Osteoblast (primary cell): ENCODE measurements at regions not wholly inside any gene's neighbourhood (a gene's known extent, or its start where the extent isn't known, plus 50 kb on each side); places are given as distances from the start of the nearest gene placed in this dataset.

Experiments used
- DNase-seq: peaks from one replicate; pipeline ENCODE4 v3.0.0; 2011; ENCODE audit warnings: low spot score, mixed read lengths; ENCODE audit not compliant: insufficient read length; ENCODE audit errors: missing footprints
- H2AFZ ChIP-seq: 2 replicates; pipeline ENCODE4 v1.6.0; 2011; ENCODE audit warnings: mild to moderate bottlenecking, low read length
- H3K27ac ChIP-seq: 2 replicates; pipeline ENCODE4 v1.5.1; 2011; ENCODE audit warnings: mild to moderate bottlenecking, low read depth, low read length, moderate library complexity
- H3K27me3 ChIP-seq: 2 replicates; pipeline ENCODE4 v1.6.0; 2012; ENCODE audit warnings: mild to moderate bottlenecking, control low read depth, inconsistent platforms, low read length, moderate library complexity; ENCODE audit not compliant: insufficient read depth
- H3K36me3 ChIP-seq: 2 replicates; pipeline ENCODE4 v1.5.1; 2011; ENCODE audit warnings: mild to moderate bottlenecking, low read length, control low read depth, moderate library complexity; ENCODE audit not compliant: insufficient read depth
- H3K4me1 ChIP-seq: 2 replicates; pipeline ENCODE4 v1.5.1; 2011; ENCODE audit warnings: mild to moderate bottlenecking, low read length, control low read depth, moderate library complexity; ENCODE audit not compliant: insufficient read depth
- H3K4me2 ChIP-seq: 2 replicates; pipeline ENCODE4 v1.6.0; 2011; ENCODE audit warnings: mild to moderate bottlenecking, low read length; ENCODE audit not compliant: insufficient read depth
- H3K4me3 ChIP-seq: fragments of 200-600 bp; sonication (generic); 3 replicates; pipeline ENCODE4 v1.5.1; 2012; ENCODE audit warnings: mild to moderate bottlenecking, low read length, inconsistent platforms; ENCODE audit not compliant: insufficient read depth
- H3K79me2 ChIP-seq: 2 replicates; pipeline ENCODE4 v1.6.0; 2012; ENCODE audit warnings: mild to moderate bottlenecking, low read length, control low read depth, inconsistent platforms; ENCODE audit not compliant: insufficient read depth
- H3K9me3 ChIP-seq: 2 replicates; pipeline ENCODE4 v1.5.1; 2011; ENCODE audit warnings: low read depth, low read length, control low read depth
- H4K20me1 ChIP-seq: 2 replicates; pipeline ENCODE4 v1.6.0; 2012; ENCODE audit warnings: mild to moderate bottlenecking, low read length, control low read depth; ENCODE audit not compliant: insufficient read depth
- TF ChIP-seq, protein P1 (sequence below): IDR thresholded peaks from 2 replicates; pipeline ENCODE4 v1.5.1; 2011; ENCODE audit warnings: mild to moderate bottlenecking, low read depth, low read length, moderate library complexity; ENCODE audit errors: extremely low read depth

DNA sequence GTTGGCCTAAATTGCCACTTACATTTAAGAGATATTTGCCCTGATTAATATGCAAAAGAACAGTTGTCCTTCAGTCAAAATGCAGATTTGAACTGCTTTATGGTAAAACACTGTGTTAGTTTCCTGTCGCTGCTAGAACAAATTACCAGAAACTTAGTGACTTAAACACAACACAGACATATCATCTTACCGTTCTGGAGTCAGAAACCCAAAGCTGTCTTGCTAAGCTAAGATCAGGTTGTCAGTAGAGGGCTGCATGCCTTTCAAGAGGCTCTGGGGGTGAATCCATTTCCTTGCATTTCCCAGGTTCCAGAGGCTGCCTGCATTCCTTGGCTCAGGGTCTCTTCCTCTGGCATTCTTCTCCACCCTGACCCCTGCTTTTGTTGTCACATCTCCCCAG is 149.5 kb downstream of the FAM161A start:
- H3K9me3 ChIP-seq, result no peaks in the 10 kb centered on the region
- TF ChIP-seq, protein P1, sequence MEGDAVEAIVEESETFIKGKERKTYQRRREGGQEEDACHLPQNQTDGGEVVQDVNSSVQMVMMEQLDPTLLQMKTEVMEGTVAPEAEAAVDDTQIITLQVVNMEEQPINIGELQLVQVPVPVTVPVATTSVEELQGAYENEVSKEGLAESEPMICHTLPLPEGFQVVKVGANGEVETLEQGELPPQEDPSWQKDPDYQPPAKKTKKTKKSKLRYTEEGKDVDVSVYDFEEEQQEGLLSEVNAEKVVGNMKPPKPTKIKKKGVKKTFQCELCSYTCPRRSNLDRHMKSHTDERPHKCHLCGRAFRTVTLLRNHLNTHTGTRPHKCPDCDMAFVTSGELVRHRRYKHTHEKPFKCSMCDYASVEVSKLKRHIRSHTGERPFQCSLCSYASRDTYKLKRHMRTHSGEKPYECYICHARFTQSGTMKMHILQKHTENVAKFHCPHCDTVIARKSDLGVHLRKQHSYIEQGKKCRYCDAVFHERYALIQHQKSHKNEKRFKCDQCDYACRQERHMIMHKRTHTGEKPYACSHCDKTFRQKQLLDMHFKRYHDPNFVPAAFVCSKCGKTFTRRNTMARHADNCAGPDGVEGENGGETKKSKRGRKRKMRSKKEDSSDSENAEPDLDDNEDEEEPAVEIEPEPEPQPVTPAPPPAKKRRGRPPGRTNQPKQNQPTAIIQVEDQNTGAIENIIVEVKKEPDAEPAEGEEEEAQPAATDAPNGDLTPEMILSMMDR, result no peak
- H3K27me3 ChIP-seq, result no peaks in the 10 kb centered on the region
- no peak overlapping the region for H3K27ac ChIP-seq
- H3K4me3 ChIP-seq, result no peak overlapping the region
- no peaks in the 10 kb centered on the region for H3K36me3 ChIP-seq
- no peaks in the 10 kb centered on the region for H4K20me1 ChIP-seq
- no peaks in the 10 kb centered on the region for H3K79me2 ChIP-seq
- no peak for DNase-seq
- no peak overlapping the region for H3K4me2 ChIP-seq
- no peak overlapping the region for H2AFZ ChIP-seq
- H3K4me1 ChIP-seq, result peaks cover 4% of the 10 kb centered on the region

DNA sequence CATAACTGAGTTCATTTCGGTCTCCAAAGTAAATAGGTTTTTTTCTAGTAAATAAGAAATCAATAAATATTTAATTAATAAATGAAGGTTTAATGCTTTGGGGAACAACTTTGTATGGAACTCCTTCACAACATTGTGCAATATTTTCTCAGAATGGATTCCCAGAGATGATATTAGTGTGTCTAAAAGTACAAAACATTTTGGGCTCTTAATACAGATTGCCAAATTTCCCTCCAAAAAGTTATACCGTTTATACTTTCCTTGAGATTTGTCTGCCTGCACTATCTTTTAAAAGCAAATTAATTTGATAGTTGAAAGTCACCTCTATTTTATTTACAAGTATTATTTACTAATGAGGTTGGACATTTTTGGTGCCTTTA is 151.8 kb downstream of the FAM161A start:
- no peaks in the 10 kb centered on the region for H3K36me3 ChIP-seq
- H3K27ac ChIP-seq, result no peak overlapping the region
- H3K4me3 ChIP-seq, result no peak overlapping the region
- DNase-seq, result no peak
- H4K20me1 ChIP-seq, result no peaks in the 10 kb centered on the region
- H3K79me2 ChIP-seq, result no peaks in the 10 kb centered on the region
- TF ChIP-seq, protein P1, result no peak
- no peak overlapping the region for H2AFZ ChIP-seq
- no peaks in the 10 kb centered on the region for H3K4me1 ChIP-seq
- H3K4me2 ChIP-seq, result no peak overlapping the region
- no peaks in the 10 kb centered on the region for H3K9me3 ChIP-seq
- no peaks in the 10 kb centered on the region for H3K27me3 ChIP-seq

DNA sequence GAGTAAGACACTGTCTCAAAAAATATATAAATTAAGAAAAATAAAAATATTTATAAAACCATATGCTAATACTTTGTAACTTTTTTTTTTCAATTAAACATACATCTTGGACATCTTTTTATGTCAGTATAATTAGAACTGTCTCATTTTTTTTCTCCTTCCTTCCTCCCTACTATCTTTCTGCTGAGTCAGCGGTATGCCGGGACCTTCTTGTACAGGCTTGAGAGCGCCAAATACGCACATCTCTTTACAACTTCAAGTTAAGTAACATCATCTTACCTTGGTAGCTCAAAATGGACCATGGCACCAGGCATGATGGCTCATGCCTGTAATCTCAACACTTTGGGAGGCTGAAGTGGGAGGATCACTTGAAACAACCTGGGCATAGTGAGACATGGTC is 153.4 kb downstream of the FAM161A start:
- Histone ChIP-seq H3K27ac (no peak overlapping the region), H3K4me3 (no peak overlapping the region), H3K79me2 (no peaks in the 10 kb centered on the region), H3K4me1 (no peaks in the 10 kb centered on the region), H3K27me3 (no peaks in the 10 kb centered on the region), H3K9me3 (no peaks in the 10 kb centered on the region), H3K4me2 (no peak overlapping the region), H4K20me1 (no peaks in the 10 kb centered on the region), H2AFZ (no peak overlapping the region), H3K36me3 (no peaks in the 10 kb centered on the region)
- TF ChIP-seq, protein P1, result no peak
- DNase-seq, result no peak

DNA sequence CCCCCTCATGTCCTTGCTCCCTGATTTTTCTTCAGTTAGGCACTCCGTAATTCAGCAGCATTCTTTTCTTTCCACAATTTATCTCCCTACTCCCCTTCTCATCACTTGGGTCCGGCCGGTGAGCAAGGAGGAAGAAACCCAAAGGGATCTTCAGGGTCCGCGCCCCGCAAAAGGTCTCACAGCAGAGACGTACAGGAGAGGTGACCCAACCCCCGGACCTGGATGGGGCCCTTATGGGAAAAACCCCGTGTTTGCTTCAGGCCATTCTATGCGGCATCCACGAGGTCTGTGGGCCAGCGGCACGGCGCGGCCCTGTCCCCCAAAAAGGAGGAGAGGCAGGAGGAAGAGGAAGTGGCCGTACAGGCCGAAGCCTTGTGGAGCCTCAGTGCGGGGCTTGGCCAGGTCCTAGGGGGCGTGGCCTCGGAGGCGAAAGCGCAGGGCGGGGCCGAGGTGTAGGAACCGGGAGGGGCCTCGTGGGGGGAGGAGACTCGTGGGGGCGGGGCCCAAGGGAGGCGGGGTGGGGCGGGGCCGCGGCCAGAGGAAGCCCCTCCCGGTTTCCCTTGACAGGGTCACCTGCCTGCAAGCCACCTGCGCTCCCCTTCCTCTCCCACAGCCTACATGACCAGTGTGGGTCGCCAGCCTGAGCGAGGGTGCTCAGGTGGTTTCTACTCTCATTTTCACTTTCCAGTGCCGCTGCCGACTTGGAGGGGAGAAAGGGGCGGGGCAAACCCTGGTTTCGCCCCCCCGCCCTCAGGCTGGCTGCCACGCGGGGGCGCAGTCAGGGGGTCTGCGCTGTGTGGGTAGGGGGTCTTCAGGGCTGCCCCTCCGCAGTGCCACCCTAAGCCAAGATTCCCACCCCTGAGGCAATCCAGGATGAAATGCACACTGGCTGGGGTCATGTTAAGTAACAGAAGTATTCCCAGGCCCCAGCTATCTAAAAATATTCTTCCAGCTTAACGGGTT is 156.4 kb upstream of the XPO1 start:
- TF ChIP-seq, protein P1, result peak; percentile 30

More for the DNA sequence above, 156.4 kb upstream of the XPO1 start:
- H4K20me1 ChIP-seq, result no peaks in the 10 kb centered on the region
- H3K4me3 ChIP-seq, result peak overlapping the region; percentile 94
- peak overlapping the region; percentile 87 for H3K4me2 ChIP-seq
- no peaks in the 10 kb centered on the region for H3K27me3 ChIP-seq
- H3K9me3 ChIP-seq, result no peaks in the 10 kb centered on the region
- peaks cover 12% of the 10 kb centered on the region for H3K4me1 ChIP-seq
- peak overlapping the region; percentile 68 for H3K27ac ChIP-seq
- H3K36me3 ChIP-seq, result no peaks in the 10 kb centered on the region
- peak overlapping the region; percentile 98 for H2AFZ ChIP-seq
- H3K79me2 ChIP-seq, result no peaks in the 10 kb centered on the region
- DNase-seq, result peak; percentile 96
